Activated CD4-positive, CD25-positive, alpha-beta regulatory T cell treated with anti-CD3 and anti-CD28 coated beads, Interleukin-2, amount 50 U/mL, for 24 hours (primary cell): ENCODE measurements at regions not wholly inside any gene's neighbourhood (a gene's known extent, or its start where the extent isn't known, plus 50 kb on each side); places are given as distances from the start of the nearest gene placed in this dataset.

Source experiments
- ATAC-seq, 2 donors: fragments of 150-1000 bp; cut with Tn5 transposase; one replicate each; pipeline ENCODE4 v1.10.0; 2021; ENCODE audit warnings: mild to moderate bottlenecking in 1 of 2, moderate library complexity in 1 of 2

DNA sequence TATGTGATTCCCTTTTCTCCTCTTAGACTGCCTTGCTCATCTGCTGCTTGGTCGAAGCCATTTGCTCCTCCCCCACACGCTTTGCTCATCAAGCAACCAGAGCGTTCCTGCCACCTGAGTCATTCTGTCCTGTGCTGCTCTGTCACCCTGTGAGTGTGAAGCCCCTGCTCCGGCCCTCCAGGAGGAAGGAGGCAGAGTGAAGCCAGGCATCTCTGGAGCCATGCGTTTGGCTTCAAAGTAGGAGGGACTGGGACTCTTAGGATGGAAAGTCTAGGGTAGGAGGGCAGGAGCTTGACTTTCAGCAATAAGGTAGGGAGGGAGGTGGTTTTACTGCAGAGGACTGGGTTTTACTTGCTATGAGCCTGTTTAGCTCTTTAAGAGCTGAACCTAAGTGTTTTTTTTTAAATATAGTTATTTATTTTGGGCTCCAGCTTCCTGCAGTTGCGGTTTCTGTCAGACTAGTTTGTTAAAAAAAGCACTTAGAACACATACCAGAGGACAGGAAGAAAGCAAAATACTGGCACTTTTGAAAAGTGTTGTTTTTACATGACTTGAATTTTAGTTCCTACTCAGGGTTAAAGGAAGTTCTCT lies 63.6 kb downstream of the SPINK2 start:
- ATAC-seq = peak; percentile 98 to 100

DNA sequence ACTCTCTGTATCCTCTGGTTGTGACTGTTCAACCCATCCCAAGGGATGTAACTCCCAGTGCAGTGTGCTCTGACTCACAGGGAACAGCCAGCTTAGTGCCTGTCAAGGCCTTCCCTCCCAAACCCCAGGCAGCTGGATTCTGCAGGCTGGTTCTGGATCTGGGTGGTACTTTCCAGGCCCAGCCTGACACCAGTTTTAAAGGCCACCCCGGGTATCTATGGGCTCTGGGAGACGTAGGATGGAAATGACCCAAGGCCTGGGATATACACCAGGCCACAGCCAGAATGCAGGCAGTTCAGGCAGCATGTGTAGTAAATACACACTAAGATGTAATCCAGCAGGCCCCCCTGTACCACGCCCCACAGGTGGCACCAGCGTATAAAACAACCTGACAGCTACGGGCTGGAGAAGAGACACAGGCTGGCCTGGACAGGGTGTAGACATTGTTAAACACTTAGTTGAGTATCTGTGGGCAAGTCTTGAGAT lies 64.2 kb downstream of the SPINK2 start:
- peak; percentile 42 to 50 for ATAC-seq

DNA sequence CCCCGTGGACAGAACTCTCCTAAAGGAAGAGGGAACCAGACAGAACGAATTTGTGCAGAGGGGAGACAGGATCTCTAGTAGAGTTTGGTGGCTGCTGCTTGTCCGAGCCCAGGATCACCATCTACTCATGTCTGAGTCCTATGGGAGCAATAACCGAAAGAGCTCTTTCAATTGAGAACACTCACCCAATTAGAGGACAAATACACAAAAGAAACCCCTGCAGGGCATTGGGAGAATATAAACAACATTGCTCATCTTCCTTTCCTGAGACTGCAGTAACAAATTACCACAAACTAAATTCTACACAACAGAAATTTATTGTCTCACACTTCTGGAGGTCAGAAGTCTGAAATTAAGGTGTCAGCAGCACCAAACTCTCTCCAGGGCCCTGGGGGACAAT lies 65.6 kb downstream of the SPINK2 start:
- ATAC-seq = no peak

DNA sequence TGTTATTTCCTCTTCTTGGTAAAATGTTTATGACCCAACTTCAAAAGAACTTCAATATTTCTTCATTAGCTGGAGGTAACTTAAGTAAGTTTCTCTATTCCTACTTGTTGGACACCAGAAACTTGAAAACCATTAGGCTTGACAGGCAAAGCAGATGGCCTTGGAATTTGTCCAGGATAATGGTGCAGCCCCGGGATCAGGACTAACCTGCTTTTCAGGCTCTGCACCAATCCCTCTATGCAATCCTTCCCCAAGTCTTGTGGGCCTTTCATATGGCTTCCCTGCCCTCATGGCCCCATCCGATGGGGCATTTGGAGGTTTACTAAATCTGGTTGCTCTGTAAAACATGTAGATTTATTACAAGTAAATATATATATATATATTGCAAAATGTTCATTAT lies 68.5 kb downstream of the SPINK2 start:
- no peak for ATAC-seq

DNA sequence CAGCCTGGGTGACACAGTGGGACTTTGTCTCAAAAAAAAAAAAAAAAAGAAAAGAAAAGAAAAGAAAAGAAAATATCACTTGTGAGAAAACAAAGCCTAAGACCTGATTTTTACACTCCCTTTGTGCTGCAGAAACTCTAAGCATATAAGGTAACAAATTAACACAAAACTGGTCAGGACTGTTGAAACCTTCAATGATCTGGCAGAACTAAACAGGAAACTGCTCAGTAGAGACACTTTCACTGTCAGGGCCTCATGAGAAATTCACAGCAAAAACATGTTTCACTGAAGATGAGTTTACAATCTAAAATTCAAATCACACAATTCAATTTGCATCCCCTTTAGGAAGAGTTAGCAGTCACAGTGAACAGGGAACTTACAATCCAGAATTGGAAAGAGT lies 69.1 kb upstream of the HOPX start:
- ATAC-seq = no peak

DNA sequence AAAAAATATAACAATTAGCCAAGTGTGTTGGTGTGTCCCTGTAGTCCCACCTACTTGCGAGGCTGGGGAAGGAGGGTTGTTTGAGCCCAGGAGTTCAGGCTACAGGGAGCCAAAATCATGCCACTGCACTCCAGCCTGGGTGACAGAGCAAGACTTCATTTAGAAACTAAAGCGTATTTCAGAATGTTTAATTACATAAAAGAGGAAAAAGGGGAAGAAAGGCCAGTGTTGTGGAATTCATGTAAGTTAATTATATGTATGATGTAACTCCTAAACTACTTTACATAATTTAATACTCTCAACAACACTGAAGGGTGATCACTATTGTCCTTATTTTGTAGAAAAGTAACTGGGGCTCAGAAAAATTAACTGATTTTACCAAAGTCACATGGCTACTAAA lies 67.2 kb upstream of the HOPX start:
- no peak for ATAC-seq

DNA sequence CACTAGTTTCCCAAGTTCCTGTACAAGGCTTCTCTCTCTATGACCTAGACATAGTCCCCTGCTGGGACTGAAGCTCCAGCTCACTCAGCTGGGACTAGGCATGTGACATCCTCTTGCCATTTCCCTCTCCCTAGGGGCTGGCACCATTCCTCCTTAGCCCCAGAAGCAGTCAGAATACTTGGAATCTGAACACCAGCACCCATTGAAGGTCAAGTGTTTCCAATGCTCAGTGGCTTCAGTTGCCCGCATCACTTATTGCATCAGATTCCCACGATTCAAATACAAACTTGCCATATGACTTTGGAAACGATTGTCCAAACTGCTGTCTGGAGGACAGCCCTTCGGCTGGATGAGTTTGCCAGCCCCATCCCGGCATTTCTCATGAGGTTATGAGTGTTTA lies 65.5 kb upstream of the HOPX start:
- ATAC-seq = no peak

DNA sequence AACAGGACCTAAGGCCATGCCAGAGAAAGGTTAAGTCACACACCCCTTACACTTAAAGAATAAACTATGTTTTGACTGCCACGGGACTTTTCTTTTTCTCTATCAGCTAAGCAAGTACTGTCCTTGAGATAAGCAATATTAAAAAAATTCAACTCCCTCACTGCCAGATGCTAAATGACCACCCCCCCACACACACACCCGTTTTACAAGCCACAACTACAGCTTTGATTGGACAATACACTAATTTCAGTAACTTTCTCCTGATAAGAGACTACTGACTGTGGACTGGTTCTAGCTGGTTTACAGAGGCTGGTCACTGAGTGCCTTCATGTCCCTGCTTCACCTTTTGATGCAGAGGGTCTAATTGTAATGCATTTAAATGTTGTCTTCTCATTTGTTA lies 63.9 kb upstream of the HOPX start:
- ATAC-seq = no peak

DNA sequence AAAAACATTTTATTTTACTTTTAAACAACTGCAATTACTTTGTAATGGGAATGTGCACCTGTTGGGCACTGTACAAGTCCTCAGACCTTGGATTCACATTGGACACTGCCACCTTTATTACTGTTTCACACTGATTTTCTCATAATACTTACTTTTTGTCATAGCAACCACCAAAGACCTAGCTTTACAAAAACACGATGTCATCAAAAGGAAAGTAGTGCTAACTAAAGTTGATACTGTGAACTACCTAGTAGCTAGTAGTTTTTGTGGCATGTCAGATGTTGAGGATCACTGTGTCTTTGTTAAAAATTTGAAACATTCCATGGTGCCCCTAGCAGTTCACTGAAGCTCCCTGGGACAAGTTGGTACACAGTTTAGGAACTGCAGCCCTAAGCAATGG lies 62.9 kb upstream of the HOPX start:
- ATAC-seq = peak in 1 of 2 donors; percentile 30

DNA sequence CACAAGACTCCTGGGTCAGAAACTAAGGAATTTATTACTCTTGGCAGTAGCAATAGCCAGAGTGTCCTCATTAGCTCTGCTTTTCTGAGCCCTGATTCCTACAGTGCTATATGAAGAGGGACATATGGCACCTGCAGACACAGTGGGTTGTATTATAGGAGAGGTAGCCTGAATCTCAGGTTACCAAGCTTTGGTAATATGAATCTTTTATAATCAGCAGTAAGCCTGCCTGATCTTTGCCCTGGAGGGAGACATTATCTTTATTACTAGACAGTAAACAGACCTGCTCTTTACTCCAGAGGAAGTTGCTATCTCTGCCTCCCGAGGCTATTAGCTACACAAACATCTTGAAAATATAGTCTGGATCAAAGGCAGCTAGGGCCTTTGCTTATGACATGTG lies 62.5 kb upstream of the HOPX start:
- no peak for ATAC-seq

DNA sequence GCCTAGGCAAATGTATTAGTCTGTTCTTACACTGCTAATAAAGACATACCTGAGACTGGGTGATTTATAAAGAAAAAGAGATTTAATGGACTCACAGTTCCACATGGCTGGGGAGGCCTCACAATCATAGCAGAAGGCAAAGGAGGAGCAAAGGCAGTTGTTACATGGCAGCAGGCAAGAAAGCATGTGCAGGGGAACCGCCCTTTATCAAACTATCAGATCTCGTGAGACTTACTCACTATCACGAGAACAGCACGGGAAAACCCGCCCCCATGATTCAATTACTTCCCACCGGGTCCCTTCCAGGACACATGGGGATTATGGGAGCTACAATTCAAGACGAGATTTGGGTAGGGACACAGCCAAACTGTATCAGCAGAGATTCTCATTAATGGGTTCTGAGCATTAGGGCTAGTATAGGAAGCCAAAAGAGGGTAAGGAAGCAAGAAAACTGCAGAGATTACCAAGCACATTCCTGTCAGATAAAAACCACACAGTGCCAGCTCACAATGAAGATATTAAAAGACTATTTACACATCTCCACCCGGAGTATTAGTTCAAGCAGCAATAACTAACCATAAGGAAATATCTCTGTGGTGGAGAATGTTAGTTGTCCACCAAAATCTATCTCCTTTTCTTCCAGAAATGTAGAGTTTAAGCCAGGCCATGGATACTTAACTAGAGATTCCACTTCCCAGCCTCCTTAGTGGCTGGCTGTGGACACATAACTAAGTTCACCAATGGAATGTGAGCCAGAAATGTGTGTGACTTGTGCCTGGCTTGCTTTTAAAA lies 61.2 kb upstream of the HOPX start:
- no peak for ATAC-seq

DNA sequence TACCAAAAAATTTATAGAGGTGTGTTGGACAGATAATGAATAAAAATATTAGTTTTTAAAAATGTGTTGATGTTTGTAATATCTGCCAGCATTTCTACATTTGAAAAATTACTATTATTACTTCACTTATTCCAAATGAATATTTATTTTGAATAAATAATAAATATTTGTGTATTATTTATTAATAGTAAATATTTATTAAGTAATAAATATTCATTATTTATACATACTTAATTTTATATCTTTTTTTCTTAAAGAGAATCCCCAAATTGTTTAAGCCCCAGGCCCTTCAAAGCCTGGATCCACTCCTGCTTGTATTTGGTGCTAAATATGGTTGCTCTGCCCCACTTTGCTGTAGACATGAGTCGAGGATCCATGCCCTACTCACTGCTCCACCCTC lies 60.5 kb upstream of the HOPX start:
- ATAC-seq = no peak

DNA sequence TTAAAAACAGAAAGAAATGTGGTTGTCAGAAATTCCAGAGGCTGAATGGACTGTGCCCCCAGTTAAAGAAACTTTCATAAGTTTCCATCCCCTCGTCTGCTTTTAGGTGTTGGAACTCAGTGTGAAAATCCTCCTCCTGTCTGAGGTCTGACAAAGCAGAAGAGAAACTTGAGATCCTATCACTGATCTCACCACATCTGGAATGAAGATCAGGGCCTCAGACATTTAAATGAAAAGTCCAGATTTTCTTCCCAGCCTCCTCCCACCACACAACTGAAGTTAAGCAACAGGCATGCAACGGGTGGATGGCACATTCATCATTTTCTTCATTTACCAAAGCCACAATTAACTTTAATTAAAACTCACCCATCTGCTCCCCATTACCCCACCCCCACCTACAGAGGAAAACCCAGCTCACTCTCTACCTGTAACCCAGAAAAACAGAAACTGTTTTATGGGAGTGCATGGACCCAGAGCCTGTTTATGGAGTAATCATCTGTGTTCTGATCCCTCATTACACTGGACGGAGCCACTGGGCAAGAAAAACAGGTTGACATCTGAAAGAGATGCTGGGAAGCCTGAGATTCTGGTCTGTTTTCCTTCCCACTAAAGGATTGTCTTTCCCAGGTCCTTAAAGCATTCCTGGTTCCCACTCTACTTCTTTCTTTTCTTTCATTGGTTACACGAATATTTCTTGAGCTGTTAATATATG lies 58.1 kb upstream of the HOPX start:
- no peak for ATAC-seq

DNA sequence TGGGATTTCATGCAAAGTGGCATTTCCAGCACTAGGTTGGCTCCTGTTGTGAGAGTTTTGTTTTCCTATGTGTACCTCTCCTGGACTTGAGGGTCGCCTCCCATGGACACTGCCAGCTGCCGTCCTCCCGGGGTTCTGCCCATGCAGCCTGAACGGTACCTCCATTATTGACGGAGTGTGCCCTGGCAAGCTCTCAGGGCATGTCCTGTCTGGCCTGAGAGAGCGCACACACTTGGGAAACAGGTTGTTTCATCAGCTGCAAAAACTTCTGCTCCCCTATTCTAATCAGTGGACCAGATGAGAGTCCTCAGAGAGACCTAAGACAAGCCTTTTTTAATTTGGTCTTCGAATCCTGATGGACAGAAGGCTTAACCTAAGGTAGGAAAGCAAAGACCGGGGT lies 56.6 kb upstream of the HOPX start:
- no peak for ATAC-seq

DNA sequence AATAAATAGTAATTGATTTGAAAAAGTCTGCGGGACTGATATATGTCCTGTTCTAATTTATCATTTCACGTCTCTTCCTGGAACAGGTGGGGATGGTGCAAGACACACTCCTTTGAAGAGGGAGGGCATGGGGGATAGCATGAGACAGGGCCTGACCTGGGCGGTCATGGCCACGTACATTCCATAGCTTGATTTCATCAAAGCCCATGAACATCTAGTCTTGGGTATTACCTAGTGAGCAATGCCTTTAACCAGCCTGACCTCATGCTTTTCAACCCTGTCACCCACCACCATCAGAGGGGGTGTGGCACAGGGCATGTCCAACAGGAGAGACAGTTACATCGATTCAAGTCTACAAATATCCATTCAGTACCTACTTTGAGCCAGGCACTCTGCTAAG lies 52.3 kb upstream of the HOPX start:
- ATAC-seq = no peak

DNA sequence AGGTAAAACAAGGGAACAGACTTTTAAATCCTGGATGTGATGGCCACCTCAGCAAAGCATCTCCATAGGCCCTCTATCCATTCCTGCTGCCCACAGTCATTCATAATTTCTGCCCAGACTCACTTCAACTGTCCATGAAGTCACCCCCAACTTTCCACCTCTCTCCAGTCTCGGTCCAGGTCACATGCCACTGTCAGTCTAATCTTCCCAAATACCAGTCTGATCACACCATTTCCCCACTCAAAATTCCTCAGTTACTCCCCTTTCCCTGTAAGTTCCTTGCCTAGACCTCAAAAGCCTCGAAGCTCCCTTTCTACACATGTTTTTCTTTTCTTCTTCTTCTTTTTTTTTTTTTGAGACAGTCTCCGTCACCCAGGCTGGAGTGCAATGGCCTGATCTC lies 51.2 kb upstream of the HOPX start:
- no peak for ATAC-seq

DNA sequence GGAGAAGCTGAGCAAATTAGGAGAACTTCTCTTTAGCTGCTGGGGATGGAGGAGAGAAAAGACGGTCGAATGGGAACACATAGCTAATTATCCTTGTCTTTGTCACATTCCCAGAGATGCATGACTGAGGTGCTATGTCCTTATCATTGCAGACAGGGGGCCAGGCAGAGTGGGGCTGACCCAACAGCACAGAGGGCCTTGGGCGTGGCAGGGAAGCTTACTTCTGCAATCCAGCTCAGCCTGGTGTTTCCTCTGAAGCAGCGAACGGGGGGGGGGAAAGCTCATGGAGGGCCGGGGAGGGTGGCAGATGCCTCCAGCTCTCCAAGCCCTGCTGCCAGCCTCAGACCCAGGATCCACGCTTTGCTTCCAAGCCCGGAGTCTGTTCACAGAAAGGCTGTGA lies 50.8 kb upstream of the HOPX start:
- no peak for ATAC-seq
